ENCODE measurements at regions not wholly inside any gene's neighbourhood (a gene's known extent, or its start where the extent isn't known, plus 50 kb on each side); places are given as distances from the start of the nearest gene placed in this dataset.
"Not testable (repeated sequence)": the region's sequence is repeated elsewhere in the genome, so short reads cannot be mapped to it uniquely, and the experiment has no call there.

GRCh38 chr1:177464686-177465085 is 293.9 kb downstream of the BRINP2 start:
- no peak for DNase-seq

- no peak for DNase-seq
These were observed 280.4 kb downstream of the BRINP2 start for GRCh38 chr1:177451191-177451590.

- no peak for DNase-seq
These were observed 278.0 kb downstream of the BRINP2 start for GRCh38 chr1:177448652-177449357.

GRCh38 chr1:177448036-177448615 is 277.4 kb downstream of the BRINP2 start:
- DNase-seq: no peak

- no peak for DNase-seq
These were observed 274.4 kb downstream of the BRINP2 start for GRCh38 chr1:177444997-177445746.

GRCh38 chr1:177443003-177443402 is 272.2 kb downstream of the BRINP2 start:
- no peak for DNase-seq

- no peak for DNase-seq
These were observed 271.8 kb downstream of the BRINP2 start for GRCh38 chr1:177442584-177442983.

GRCh38 chr1:177441281-177441680 is 270.5 kb downstream of the BRINP2 start:
- DNase-seq: no peak

- no peak for DNase-seq
These were observed 270.1 kb downstream of the BRINP2 start for GRCh38 chr1:177440821-177441220.

- DNase-seq: no peak
These were observed 268.5 kb downstream of the BRINP2 start for GRCh38 chr1:177439301-177439700.

GRCh38 chr1:177435364-177435763 is 264.6 kb downstream of the BRINP2 start:
- DNase-seq: no peak

- no peak for DNase-seq
These were observed 262.1 kb downstream of the BRINP2 start for GRCh38 chr1:177432897-177433296.

- no peak for DNase-seq
These were observed 260.4 kb downstream of the BRINP2 start for GRCh38 chr1:177431123-177431522.

GRCh38 chr1:177429234-177429633 is 258.5 kb downstream of the BRINP2 start:
- no peak for DNase-seq

GRCh38 chr1:177427811-177428210 is 257.1 kb downstream of the BRINP2 start:
- DNase-seq: no peak

- no peak for DNase-seq
These were observed 255.7 kb downstream of the BRINP2 start for GRCh38 chr1:177426497-177426896.

- DNase-seq: no peak
These were observed 254.4 kb downstream of the BRINP2 start for GRCh38 chr1:177425199-177425598.

- no peak for DNase-seq
These were observed 254.0 kb downstream of the BRINP2 start for GRCh38 chr1:177424744-177425143.

- no peak for DNase-seq
These were observed 252.3 kb downstream of the BRINP2 start for GRCh38 chr1:177423090-177423489.

- no peak for DNase-seq
These were observed 243.3 kb downstream of the BRINP2 start for GRCh38 chr1:177413982-177414596.

GRCh38 chr1:177411381-177411780 is 240.6 kb downstream of the BRINP2 start:
- DNase-seq: no peak

GRCh38 chr1:177410179-177410766 is 239.5 kb downstream of the BRINP2 start:
- no peak for DNase-seq

GRCh38 chr1:177406323-177406722 is 235.6 kb downstream of the BRINP2 start:
- not testable (repeated sequence) for DNase-seq
